ENCODE measurements at regions not wholly inside any gene's neighbourhood (a gene's known extent, or its start where the extent isn't known, plus 50 kb on each side); places are given as distances from the start of the nearest gene placed in this dataset.

GRCh38 chr7:25494896-25495295 lies 266.6 kb upstream of the NPVF start:
- no peak for DNase-seq (ENCODE audit: low read depth, low spot score)
- Histone ChIP-seq H3K27ac (no peak overlapping the region), H3K4me3 (no peak overlapping the region), H3K9me3 (ENCODE audit: low read depth, low read length) (no peaks in the 10 kb centered on the region), H3K9ac (ENCODE audit: insufficient read length) (no peak overlapping the region), H3K36me3 (ENCODE audit: insufficient read depth, low read length) (no peaks in the 10 kb centered on the region)
- TF ChIP-seq EZH2 (IDR thresholded peaks at IDR 0.05), result no peak
- no peak for TF ChIP-seq FOXP2 (optimal IDR thresholded peaks at IDR 0.05; ENCODE audit: control extremely low read depth, extremely low read length, insufficient read depth)
- TF ChIP-seq POLR2AphosphoS5 (IDR thresholded peaks at IDR 0.05; ENCODE audit: borderline replicate concordance, low read depth, low read length), result no peak

GRCh38 chr7:25495342-25496250 lies 267.3 kb upstream of the NPVF start:
- H3K9ac ChIP-seq (ENCODE audit: insufficient read length), result no peak overlapping the region
- TF ChIP-seq POLR2AphosphoS5 (IDR thresholded peaks at IDR 0.05; ENCODE audit: borderline replicate concordance, low read depth, low read length) (no peak), EZH2 (IDR thresholded peaks at IDR 0.05) (no peak)
- no peak overlapping the region for H3K27ac ChIP-seq
- no peak overlapping the region for H3K4me3 ChIP-seq
- DNase-seq (ENCODE audit: low read depth, low spot score), result no peak
- no peaks in the 10 kb centered on the region for H3K36me3 ChIP-seq (ENCODE audit: insufficient read depth, low read length)
- H3K9me3 ChIP-seq (ENCODE audit: low read depth, low read length), result no peaks in the 10 kb centered on the region

- Histone ChIP-seq H3K9me3 (ENCODE audit: low read depth, low read length) (no peaks in the 10 kb centered on the region), H3K27ac (no peak overlapping the region), H3K36me3 (ENCODE audit: insufficient read depth, low read length) (no peaks in the 10 kb centered on the region), H3K9ac (ENCODE audit: insufficient read length) (no peak overlapping the region), H3K4me3 (no peak overlapping the region)
- TF ChIP-seq POLR2AphosphoS5 (IDR thresholded peaks at IDR 0.05; ENCODE audit: borderline replicate concordance, low read depth, low read length), result no peak
- no peak for TF ChIP-seq EZH2 (IDR thresholded peaks at IDR 0.05)
- no peak for TF ChIP-seq FOXP2 (optimal IDR thresholded peaks at IDR 0.05; ENCODE audit: control extremely low read depth, extremely low read length, insufficient read depth)
- no peak for DNase-seq (ENCODE audit: low read depth, low spot score)
Observed at GRCh38 chr7:25496476-25497368, 268.4 kb upstream of the NPVF start.

- Histone ChIP-seq H3K4me3 (no peak overlapping the region), H3K36me3 (ENCODE audit: insufficient read depth, low read length) (no peaks in the 10 kb centered on the region), H3K9me3 (ENCODE audit: low read depth, low read length) (no peaks in the 10 kb centered on the region), H3K9ac (ENCODE audit: insufficient read length) (no peak overlapping the region), H3K27ac (no peak overlapping the region)
- TF ChIP-seq FOXP2 (optimal IDR thresholded peaks at IDR 0.05; ENCODE audit: control extremely low read depth, extremely low read length, insufficient read depth), result no peak
- TF ChIP-seq POLR2AphosphoS5 (IDR thresholded peaks at IDR 0.05; ENCODE audit: borderline replicate concordance, low read depth, low read length), result no peak
- TF ChIP-seq EZH2 (IDR thresholded peaks at IDR 0.05), result no peak
- DNase-seq (ENCODE audit: low read depth, low spot score), result no peak
Observed at GRCh38 chr7:25500393-25500921, 272.2 kb upstream of the NPVF start.

GRCh38 chr7:25503306-25503705 lies 275.0 kb upstream of the NPVF start:
- Histone ChIP-seq H3K9ac (ENCODE audit: insufficient read length) (no peak overlapping the region), H3K36me3 (ENCODE audit: insufficient read depth, low read length) (no peaks in the 10 kb centered on the region), H3K27ac (no peak overlapping the region), H3K9me3 (ENCODE audit: low read depth, low read length) (no peaks in the 10 kb centered on the region), H3K4me3 (no peak overlapping the region)
- no peak for TF ChIP-seq EZH2 (IDR thresholded peaks at IDR 0.05)
- no peak for TF ChIP-seq POLR2AphosphoS5 (IDR thresholded peaks at IDR 0.05; ENCODE audit: borderline replicate concordance, low read depth, low read length)
- TF ChIP-seq FOXP2 (optimal IDR thresholded peaks at IDR 0.05; ENCODE audit: control extremely low read depth, extremely low read length, insufficient read depth), result no peak
- DNase-seq (ENCODE audit: low read depth, low spot score), result no peak

GRCh38 chr7:25512061-25512687 lies 283.9 kb upstream of the NPVF start:
- no peaks in the 10 kb centered on the region for H3K36me3 ChIP-seq (ENCODE audit: insufficient read depth, low read length)
- no peaks in the 10 kb centered on the region for H3K9me3 ChIP-seq (ENCODE audit: low read depth, low read length)

GRCh38 chr7:25515633-25516275 lies 287.5 kb upstream of the NPVF start:
- DNase-seq (ENCODE audit: low read depth, low spot score), result no peak
- TF ChIP-seq FOXP2 (optimal IDR thresholded peaks at IDR 0.05; ENCODE audit: control extremely low read depth, extremely low read length, insufficient read depth) (no peak), EZH2 (IDR thresholded peaks at IDR 0.05) (no peak), POLR2AphosphoS5 (IDR thresholded peaks at IDR 0.05; ENCODE audit: borderline replicate concordance, low read depth, low read length) (no peak)
- no peaks in the 10 kb centered on the region for H3K9me3 ChIP-seq (ENCODE audit: low read depth, low read length)
- no peaks in the 10 kb centered on the region for H3K36me3 ChIP-seq (ENCODE audit: insufficient read depth, low read length)
- no peak overlapping the region for H3K27ac ChIP-seq
- no peak overlapping the region for H3K4me3 ChIP-seq
- no peak overlapping the region for H3K9ac ChIP-seq (ENCODE audit: insufficient read length)

More at GRCh38 chr7:25512061-25512687, 283.9 kb upstream of the NPVF start:
- Histone ChIP-seq H3K27ac (no peak overlapping the region), H3K4me3 (no peak overlapping the region), H3K9ac (ENCODE audit: insufficient read length) (no peak overlapping the region)
- no peak for TF ChIP-seq POLR2AphosphoS5 (IDR thresholded peaks at IDR 0.05; ENCODE audit: borderline replicate concordance, low read depth, low read length)
- no peak for DNase-seq (ENCODE audit: low read depth, low spot score)

Data from SK-N-MC (cell line).